ENCODE measurements at regions not wholly inside any gene's neighbourhood (a gene's known extent, or its start where the extent isn't known, plus 50 kb on each side); places are given as distances from the start of the nearest gene placed in this dataset.

DNA sequence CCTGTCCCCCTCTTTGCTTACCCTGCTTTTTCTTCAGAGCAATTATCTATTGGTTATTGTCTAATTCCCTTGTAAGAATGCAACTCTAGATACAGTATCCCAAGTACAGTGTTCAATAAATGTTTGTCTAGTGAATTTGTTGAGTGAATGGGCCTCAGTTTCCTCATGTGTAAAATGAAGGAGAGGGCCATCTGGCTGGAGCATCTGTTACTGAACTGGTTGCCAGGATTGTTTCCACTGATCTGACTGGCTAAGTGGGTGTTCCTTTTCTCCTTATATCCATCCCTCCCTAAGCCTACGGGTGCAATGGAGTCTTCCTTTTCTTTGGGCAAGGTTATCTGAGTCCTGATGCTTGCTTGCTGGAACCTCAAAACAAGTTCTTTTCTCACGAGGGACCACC is 185.2 kb upstream of the RPS6KA3 start:
- POLR2A ChIA-PET = no interaction called here
- ATAC-seq = no peak

DNA sequence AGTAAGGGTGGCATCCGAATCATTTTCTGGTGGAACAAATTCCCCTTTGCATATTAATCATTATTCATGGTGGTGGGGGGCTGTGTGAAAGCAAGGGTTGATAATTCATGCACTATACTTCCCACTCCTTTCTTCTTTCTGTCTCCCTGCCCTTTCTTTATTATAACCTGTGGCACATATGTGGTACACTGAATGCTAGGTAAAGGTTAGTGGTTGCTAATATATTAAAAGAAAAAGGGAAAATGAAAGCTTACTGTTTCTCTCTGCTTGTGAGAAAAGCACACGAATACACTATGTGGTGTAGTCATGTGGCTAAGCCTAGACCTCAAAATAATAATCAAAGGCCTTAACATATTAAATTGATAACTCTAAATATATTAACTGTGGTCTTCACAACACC is 178.4 kb upstream of the RPS6KA3 start:
- H3K4me3 Mint-ChIP-seq = no peak overlapping the region
- no peaks in the 10 kb centered on the region for H3K9me3 Mint-ChIP-seq (ENCODE audit: insufficient read depth)
- H3K36me3 Mint-ChIP-seq (ENCODE audit: low read depth) = peaks cover 5% of the 10 kb centered on the region
- H3K4me1 Mint-ChIP-seq (ENCODE audit: low read depth) = peaks cover 70% of the 10 kb centered on the region
- ATAC-seq = peak; percentile 32
- no peak overlapping the region for H3K27ac Mint-ChIP-seq
- ChIA-PET POLR2A (no interaction called here), CTCF (interaction anchor here (1.2 to 2.0 kb wide), 5 partner anchors 30 to 193 kb away, joined by 3 to 8 read pairs (median 6); no protein-coding TSS in a partner anchor)
- H3K27me3 Mint-ChIP-seq (ENCODE audit: low read depth) = no peaks in the 10 kb centered on the region
- DNase-seq = no peak

More for the DNA sequence above, 185.2 kb upstream of the RPS6KA3 start:
- H3K27me3 Mint-ChIP-seq (ENCODE audit: low read depth) = no peaks in the 10 kb centered on the region
- H3K9me3 Mint-ChIP-seq (ENCODE audit: insufficient read depth) = no peaks in the 10 kb centered on the region
- no peak overlapping the region for H3K4me3 Mint-ChIP-seq
- CTCF ChIA-PET = interaction anchor here (1.2 kb wide), 1 partner anchor 74 kb away, joined by 3 read pairs; no protein-coding TSS in a partner anchor
- DNase-seq = no peak
- peaks cover 2% of the 10 kb centered on the region for H3K36me3 Mint-ChIP-seq (ENCODE audit: low read depth)
- peak overlapping the region; percentile 89 for H3K27ac Mint-ChIP-seq
- peaks cover 59% of the 10 kb centered on the region for H3K4me1 Mint-ChIP-seq (ENCODE audit: low read depth)

DNA sequence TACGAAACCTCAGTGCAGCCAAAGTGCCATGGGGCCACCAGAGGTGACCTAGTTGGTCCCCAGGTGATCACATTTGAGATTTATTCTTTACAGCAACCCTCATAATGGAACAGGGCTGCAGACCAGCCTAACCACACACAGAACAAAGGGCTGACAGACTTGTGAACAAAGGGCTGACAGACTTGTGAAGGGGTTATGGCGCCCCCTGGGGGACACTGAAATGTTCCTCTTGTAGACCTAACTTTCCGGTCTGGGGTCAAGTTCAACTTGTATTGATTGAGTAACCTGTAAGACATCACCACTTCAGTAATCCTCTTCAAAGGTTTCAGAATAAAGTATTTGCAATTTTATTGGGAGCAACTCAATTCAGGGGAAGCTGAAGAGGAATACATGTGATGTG is 175.9 kb upstream of the RPS6KA3 start:
- peak; percentile 81 for ATAC-seq
- CTCF ChIA-PET = interaction anchor here (1.8 to 2.1 kb wide), 2 partner anchors 11 to 190 kb away, joined by 8 read pairs; no protein-coding TSS in a partner anchor
- H3K4me1 Mint-ChIP-seq (ENCODE audit: low read depth) = peaks cover 72% of the 10 kb centered on the region

DNA sequence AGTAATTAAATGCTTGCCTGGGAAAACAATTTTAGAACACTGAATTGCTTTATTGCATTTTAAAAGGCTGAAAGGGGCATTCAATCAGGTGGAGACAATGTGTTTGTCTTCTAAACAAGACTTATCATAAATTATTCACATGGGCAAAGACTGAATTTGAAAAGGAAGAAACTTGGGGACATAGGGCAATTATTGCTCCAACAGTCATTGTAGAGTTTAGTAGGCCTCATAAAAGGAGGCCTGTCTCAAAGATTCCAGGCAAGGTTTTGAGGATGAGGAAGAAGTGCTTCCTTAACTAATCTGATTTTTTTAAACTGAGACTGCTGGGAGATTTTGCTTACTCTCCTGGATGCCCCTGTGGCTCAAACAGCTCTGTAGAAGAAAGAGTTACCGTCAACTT is 174.4 kb upstream of the RPS6KA3 start:
- DNase-seq (no peak), ATAC-seq (no peak)
- POLR2A ChIA-PET = no interaction called here
- Mint-ChIP-seq H3K27ac (no peak overlapping the region), H3K36me3 (ENCODE audit: low read depth) (peaks cover 5% of the 10 kb centered on the region), H3K27me3 (ENCODE audit: low read depth) (no peaks in the 10 kb centered on the region), H3K4me1 (ENCODE audit: low read depth) (peaks cover 76% of the 10 kb centered on the region), H3K4me3 (no peak overlapping the region), H3K9me3 (ENCODE audit: insufficient read depth) (no peaks in the 10 kb centered on the region)
- CTCF ChIA-PET = interaction anchor here (5.4 kb wide), 1 partner anchor 188 kb away, joined by 27 read pairs; no protein-coding TSS in a partner anchor

More for the DNA sequence above, 175.9 kb upstream of the RPS6KA3 start:
- H3K4me3 Mint-ChIP-seq = no peak overlapping the region
- H3K27me3 Mint-ChIP-seq (ENCODE audit: low read depth) = no peaks in the 10 kb centered on the region
- H3K36me3 Mint-ChIP-seq (ENCODE audit: low read depth) = peaks cover 5% of the 10 kb centered on the region
- H3K9me3 Mint-ChIP-seq (ENCODE audit: insufficient read depth) = no peaks in the 10 kb centered on the region
- H3K27ac Mint-ChIP-seq = no peak overlapping the region
- POLR2A ChIA-PET = no interaction called here
- DNase-seq = peak; percentile 89

DNA sequence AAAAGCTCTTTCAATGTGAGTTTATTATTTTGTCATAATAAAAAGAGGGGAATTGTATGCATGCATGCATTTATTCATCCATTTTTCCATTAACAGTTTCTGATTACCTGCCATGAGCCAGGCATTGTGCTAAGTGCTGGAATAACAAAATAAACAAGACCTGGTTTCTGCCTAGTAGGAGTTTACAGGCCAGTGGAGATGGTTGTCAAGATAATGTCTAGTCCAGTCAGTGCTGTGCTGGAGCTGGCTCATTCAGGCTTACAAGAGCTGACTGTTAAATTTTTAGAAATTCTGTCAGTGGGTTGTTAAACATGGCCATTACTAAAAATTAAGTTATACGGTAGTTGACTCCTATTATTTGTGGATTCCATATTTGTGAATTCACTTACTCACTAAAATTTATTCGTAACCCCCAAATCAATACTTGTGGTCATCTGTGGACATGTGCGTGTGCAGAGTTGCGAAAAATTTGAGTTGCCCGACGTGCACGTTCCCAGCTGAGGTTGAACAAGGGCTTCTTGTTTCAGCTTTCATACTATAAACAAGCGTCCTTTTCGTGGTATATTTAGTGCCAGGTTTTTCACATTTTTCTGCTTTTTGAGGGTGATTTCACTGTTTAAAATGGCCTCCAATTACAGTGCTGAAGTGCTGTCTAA is 172.3 kb upstream of the RPS6KA3 start:
- CTCF ChIA-PET = interaction anchor here (3.1 to 5.4 kb wide), 2 partner anchors 24 to 186 kb away, joined by 13 to 27 read pairs; no protein-coding TSS in a partner anchor
- Mint-ChIP-seq H3K4me3 (no peak overlapping the region), H3K36me3 (ENCODE audit: low read depth) (peaks cover 3% of the 10 kb centered on the region), H3K4me1 (ENCODE audit: low read depth) (peaks cover 76% of the 10 kb centered on the region), H3K27ac (no peak overlapping the region), H3K27me3 (ENCODE audit: low read depth) (no peaks in the 10 kb centered on the region), H3K9me3 (ENCODE audit: insufficient read depth) (no peaks in the 10 kb centered on the region)
- POLR2A ChIA-PET = interaction anchor here (2.3 kb wide), 1 partner anchor 173 kb away, joined by 10 read pairs; the partner anchor contains the start of gene RPS6KA3
- ATAC-seq (no peak), DNase-seq (no peak)

DNA sequence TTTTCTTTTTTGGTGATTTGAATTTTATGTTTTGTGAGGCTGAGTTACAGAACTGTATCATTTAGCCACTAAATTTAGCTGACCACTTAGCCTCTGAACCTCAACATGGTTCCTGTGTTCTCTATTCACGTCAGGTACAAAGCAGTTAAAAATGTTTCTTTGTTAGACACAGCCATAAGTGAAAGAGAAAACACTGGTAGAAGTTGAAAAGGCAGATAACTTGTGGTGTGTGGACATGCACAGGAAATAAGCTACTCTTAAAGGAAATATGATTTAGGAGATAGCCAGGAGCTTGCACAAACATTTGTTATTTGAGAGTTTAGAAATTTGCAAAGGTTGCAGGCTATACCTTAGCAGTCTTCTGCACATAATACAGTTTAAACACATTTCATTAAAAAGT is 171.0 kb upstream of the RPS6KA3 start:
- ATAC-seq = peak; percentile 75
- CTCF ChIA-PET = interaction anchor here (0.9 to 5.4 kb wide), 7 partner anchors 18 to 185 kb away, joined by 3 to 27 read pairs (median 4); no protein-coding TSS in a partner anchor
- DNase-seq = no peak
- Mint-ChIP-seq H3K27me3 (ENCODE audit: low read depth) (no peaks in the 10 kb centered on the region), H3K27ac (peak overlapping the region; percentile 95), H3K36me3 (ENCODE audit: low read depth) (peaks cover 4% of the 10 kb centered on the region), H3K4me1 (ENCODE audit: low read depth) (peaks cover 77% of the 10 kb centered on the region), H3K4me3 (peak overlapping the region; percentile 49), H3K9me3 (ENCODE audit: insufficient read depth) (no peaks in the 10 kb centered on the region)
- POLR2A ChIA-PET = interaction anchor here (1.7 to 2.3 kb wide), 2 partner anchors 23 to 172 kb away, joined by 6 to 10 read pairs; partner anchors contain the start of gene RPS6KA3

DNA sequence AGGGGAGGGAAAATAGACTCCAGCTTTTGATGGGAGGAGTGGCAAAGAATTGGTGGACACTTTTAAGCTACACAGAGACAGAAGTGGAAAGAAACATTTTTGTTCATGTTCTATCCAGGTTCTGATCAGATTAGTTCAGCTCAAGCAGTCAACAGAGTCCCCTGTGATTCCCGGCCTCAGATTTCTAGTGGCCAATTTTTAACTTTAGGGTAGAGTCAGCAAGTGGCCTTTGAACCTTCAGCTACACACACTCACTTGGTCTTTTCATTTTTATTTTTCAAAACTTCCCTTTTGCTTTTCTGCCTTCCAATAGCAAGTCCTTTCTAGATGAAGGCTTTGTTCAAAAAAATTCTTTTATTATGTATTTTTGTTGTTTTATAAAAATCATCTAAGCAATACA is 169.2 kb upstream of the RPS6KA3 start:
- ChIA-PET POLR2A (interaction anchor here (0.9 kb wide), 1 partner anchor 22 kb away, joined by 3 read pairs; no protein-coding TSS in a partner anchor), CTCF (no interaction called here)
- H3K27me3 Mint-ChIP-seq (ENCODE audit: low read depth) = no peaks in the 10 kb centered on the region
- H3K27ac Mint-ChIP-seq = peak overlapping the region; percentile 11
- no peaks in the 10 kb centered on the region for H3K9me3 Mint-ChIP-seq (ENCODE audit: insufficient read depth)
- H3K4me3 Mint-ChIP-seq = no peak overlapping the region
- DNase-seq (no peak), ATAC-seq (no peak)
- H3K4me1 Mint-ChIP-seq (ENCODE audit: low read depth) = peaks cover 68% of the 10 kb centered on the region
- H3K36me3 Mint-ChIP-seq (ENCODE audit: low read depth) = peaks cover 4% of the 10 kb centered on the region

DNA sequence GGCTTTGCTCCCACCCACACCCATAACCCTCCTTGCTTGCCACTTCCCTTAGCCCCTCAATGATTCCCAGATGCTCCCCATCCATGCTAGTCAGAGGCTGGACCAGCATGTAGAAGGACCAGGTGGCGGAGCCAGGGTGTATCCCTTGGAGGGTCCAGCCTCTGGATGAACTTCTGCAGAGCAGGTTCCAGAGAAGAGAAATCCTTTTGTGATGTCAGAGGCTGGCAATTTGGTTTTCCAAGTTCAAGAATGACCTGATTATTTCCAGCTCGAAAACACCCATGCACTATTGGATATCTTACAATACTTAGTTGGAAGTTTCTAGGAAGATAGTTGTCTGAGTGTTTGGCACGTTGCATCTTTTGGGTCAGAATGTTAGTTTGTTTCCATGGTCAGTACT is 168.3 kb upstream of the RPS6KA3 start:
- ChIA-PET POLR2A (interaction anchor here (0.9 kb wide), 1 partner anchor 21 kb away, joined by 3 read pairs; no protein-coding TSS in a partner anchor), CTCF (interaction anchor here (2.4 kb wide), 1 partner anchor 20 kb away, joined by 7 read pairs; no protein-coding TSS in a partner anchor)
- DNase-seq (no peak), ATAC-seq (no peak)
- H3K9me3 Mint-ChIP-seq (ENCODE audit: insufficient read depth) = no peaks in the 10 kb centered on the region
- peaks cover 60% of the 10 kb centered on the region for H3K4me1 Mint-ChIP-seq (ENCODE audit: low read depth)
- H3K4me3 Mint-ChIP-seq = no peak overlapping the region
- no peaks in the 10 kb centered on the region for H3K27me3 Mint-ChIP-seq (ENCODE audit: low read depth)
- H3K36me3 Mint-ChIP-seq (ENCODE audit: low read depth) = peaks cover 2% of the 10 kb centered on the region
- no peak overlapping the region for H3K27ac Mint-ChIP-seq

DNA sequence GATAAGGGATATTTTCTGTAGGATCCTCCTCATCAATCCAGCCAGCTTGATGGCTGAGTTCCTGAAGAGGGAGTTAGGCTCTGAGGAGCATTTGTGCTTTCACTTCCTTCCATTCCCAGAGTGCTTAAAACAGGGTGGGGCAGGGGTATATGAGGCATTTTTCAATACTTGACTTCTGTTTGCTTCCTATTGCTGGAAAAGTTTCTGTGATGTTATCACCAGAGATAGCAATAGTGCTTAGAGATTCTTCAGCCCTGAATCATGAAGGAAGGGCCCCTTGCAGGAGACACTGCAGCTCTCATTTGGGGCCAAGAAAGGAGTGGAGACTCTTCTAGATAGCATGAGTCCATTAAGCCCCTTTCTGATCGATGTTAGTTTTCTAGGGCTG is 166.7 kb upstream of the RPS6KA3 start:
- Mint-ChIP-seq H3K36me3 (ENCODE audit: low read depth) (peaks cover 2% of the 10 kb centered on the region), H3K27me3 (ENCODE audit: low read depth) (no peaks in the 10 kb centered on the region), H3K27ac (no peak overlapping the region), H3K4me1 (ENCODE audit: low read depth) (peaks cover 54% of the 10 kb centered on the region), H3K4me3 (no peak overlapping the region), H3K9me3 (ENCODE audit: insufficient read depth) (no peaks in the 10 kb centered on the region)
- ATAC-seq = no peak
- ChIA-PET POLR2A (no interaction called here), CTCF (interaction anchor here (1.4 to 2.4 kb wide), 2 partner anchors 14 to 19 kb away, joined by 4 to 7 read pairs; no protein-coding TSS in a partner anchor)
- no peak for DNase-seq

DNA sequence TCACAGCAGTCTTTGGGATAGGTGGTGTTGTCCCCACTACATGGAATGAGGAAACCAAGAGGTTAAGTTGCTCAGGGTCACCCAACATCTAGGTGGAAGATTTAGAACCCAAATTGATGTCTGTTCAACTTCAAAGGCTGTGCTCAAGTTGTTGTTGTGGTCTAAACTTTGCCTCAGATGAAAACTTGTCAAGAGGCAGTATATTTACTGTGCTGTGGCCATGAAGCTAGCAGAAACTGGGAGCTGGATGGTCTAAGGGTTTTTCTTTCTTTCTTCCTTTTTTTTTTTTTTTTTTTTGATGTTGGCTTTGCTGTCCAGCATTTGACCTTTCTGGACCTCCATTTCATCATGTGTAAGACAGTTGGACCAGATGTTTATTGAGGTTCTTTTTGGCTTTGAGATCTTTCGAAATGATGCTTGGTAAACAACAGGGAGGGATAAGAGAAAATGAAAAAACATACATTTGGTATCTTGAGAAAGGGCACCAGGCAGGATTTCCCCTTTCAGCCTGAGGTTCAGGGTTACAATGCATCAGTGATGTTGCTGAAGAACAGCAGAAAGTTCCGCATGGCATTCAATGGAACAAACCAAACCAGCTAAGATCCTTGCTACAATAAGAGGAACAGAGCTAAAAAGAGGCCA is 166.2 kb upstream of the RPS6KA3 start:
- H3K9me3 Mint-ChIP-seq (ENCODE audit: insufficient read depth) = no peaks in the 10 kb centered on the region
- CTCF ChIA-PET = interaction anchor here (1.4 to 2.4 kb wide), 2 partner anchors 14 to 18 kb away, joined by 4 to 7 read pairs; no protein-coding TSS in a partner anchor

DNA sequence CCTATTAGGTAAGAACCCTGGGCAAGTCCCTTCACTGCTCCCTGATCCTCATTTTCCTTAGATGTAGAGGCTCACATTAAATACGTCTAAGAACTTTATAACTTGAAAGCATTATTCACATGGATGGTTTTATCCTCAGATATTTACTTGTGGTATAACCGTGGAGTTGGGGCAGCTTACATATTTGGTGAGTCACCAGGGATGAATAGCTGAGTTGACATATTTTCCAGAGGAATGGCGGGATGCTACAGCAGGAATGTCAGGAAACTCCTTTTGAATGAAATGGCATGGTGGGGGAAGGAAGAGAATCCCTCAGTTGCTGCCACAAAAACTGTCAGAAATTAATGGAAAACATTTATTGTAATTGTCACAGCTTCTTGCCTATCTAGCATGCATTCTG is 165.3 kb upstream of the RPS6KA3 start:
- ATAC-seq (no peak), DNase-seq (no peak)
- CTCF ChIA-PET = interaction anchor here (0.8 kb wide), 1 partner anchor 18 kb away, joined by 3 read pairs; no protein-coding TSS in a partner anchor
- Mint-ChIP-seq H3K27me3 (ENCODE audit: low read depth) (no peaks in the 10 kb centered on the region), H3K4me1 (ENCODE audit: low read depth) (peaks cover 40% of the 10 kb centered on the region), H3K36me3 (ENCODE audit: low read depth) (peaks cover 2% of the 10 kb centered on the region), H3K4me3 (no peak overlapping the region), H3K27ac (no peak overlapping the region), H3K9me3 (ENCODE audit: insufficient read depth) (no peaks in the 10 kb centered on the region)
- POLR2A ChIA-PET = no interaction called here

More for the DNA sequence above, 166.2 kb upstream of the RPS6KA3 start:
- no peak for ATAC-seq
- Mint-ChIP-seq H3K27me3 (ENCODE audit: low read depth) (no peaks in the 10 kb centered on the region), H3K36me3 (ENCODE audit: low read depth) (peaks cover 2% of the 10 kb centered on the region), H3K4me1 (ENCODE audit: low read depth) (peaks cover 49% of the 10 kb centered on the region), H3K4me3 (no peak overlapping the region), H3K27ac (peak overlapping the region; percentile 60)
- POLR2A ChIA-PET = no interaction called here
- DNase-seq = no peak

DNA sequence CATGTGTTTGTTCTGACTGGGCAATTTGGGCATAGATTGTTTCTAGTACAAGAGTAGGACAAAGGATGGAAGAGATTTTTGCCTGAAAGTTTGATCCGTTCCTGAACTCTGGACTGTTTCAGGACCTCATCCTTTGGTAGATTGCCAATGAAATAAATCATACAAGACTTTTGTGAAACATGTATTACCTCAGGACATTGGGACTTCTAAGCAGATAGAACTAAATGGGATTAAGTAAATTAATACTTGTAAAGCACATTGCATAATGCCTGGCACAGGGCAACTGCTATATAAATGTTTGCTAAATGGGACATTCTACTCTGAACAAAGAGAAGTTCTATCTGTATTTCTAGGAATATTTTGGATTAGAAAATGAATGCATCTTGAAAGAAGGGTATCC is 164.8 kb upstream of the RPS6KA3 start:
- H3K27me3 Mint-ChIP-seq (ENCODE audit: low read depth) = no peaks in the 10 kb centered on the region
- H3K36me3 Mint-ChIP-seq (ENCODE audit: low read depth) = peaks cover 2% of the 10 kb centered on the region
- ATAC-seq (no peak), DNase-seq (no peak)
- ChIA-PET POLR2A (no interaction called here), CTCF (no interaction called here)
- H3K4me1 Mint-ChIP-seq (ENCODE audit: low read depth) = peaks cover 37% of the 10 kb centered on the region
- H3K4me3 Mint-ChIP-seq = no peak overlapping the region
- H3K27ac Mint-ChIP-seq = no peak overlapping the region
- H3K9me3 Mint-ChIP-seq (ENCODE audit: insufficient read depth) = no peaks in the 10 kb centered on the region

Measured in activated CD8-positive, alpha-beta T cell treated with anti-CD3 and anti-CD28 coated beads, Interleukin-2, amount 10 ng/mL, durations not matched to agents 7 days and 5 days (primary cell).